GM21367 (cell line): ENCODE measurements at regions not wholly inside any gene's neighbourhood (a gene's known extent, or its start where the extent isn't known, plus 50 kb on each side); places are given as distances from the start of the nearest gene placed in this dataset.

ENCODE experiments used
- ATAC-seq: cut with Tn5 transposase; IDR thresholded peaks from one replicate; pipeline ENCODE4 v1.9.1; 2021; ENCODE audit not compliant: unreplicated experiment

GRCh38 chr3:143206955-143207337, 87.4 kb downstream of the CHST2 start:
- no peak for ATAC-seq

- ATAC-seq, result peak; percentile 92
Observed at GRCh38 chr3:143207338-143207961, 87.9 kb downstream of the CHST2 start.

- ATAC-seq, result no peak
Observed at GRCh38 chr3:143208976-143209714, 89.6 kb downstream of the CHST2 start.

GRCh38 chr3:143209715-143210059, 90.1 kb downstream of the CHST2 start:
- ATAC-seq, result no peak

- no peak for ATAC-seq
Observed at GRCh38 chr3:143210141-143210540, 90.6 kb downstream of the CHST2 start.

- no peak for ATAC-seq
Observed at GRCh38 chr3:143215059-143215458, 95.5 kb downstream of the CHST2 start.
